Retinal pigment epithelial cell (primary cell): ENCODE measurements at regions not wholly inside any gene's neighbourhood (a gene's known extent, or its start where the extent isn't known, plus 50 kb on each side); places are given as distances from the start of the nearest gene placed in this dataset.

Experiments used
- DNase-seq: peaks from one replicate; pipeline ENCODE4 v3.0.0-alpha.2; 2010; ENCODE audit warnings: low read depth
- H3K4me3 ChIP-seq: 2 replicates; pipeline ENCODE4 v1.5.1; 2011; ENCODE audit warnings: mild to moderate bottlenecking, low read length, control low read depth, moderate library complexity
- TF ChIP-seq, protein P1 (sequence below): conservative IDR thresholded peaks from 2 replicates; pipeline ENCODE4 v1.5.1; 2011; ENCODE audit warnings: low read depth, low read length, control low read depth, inconsistent platforms

DNA sequence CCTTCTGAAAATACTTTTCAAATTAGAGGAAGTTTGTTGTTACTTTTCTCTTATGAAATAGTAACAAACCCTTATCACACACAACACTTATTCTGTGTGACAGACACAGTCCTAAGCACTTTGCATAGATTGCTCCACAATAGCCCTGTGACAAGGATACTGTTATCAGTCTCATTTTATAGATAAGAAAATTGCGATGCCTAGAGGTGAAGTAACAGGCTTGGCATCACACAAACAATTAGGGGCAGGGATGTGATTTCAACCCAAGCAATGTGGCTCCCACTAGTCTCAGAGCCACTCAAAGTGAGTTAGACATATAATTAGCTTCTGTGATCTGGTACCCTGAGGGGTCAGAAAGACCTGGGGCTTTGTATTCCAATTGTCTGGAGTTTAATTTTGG is 339.9 kb downstream of the FBXO8 start:
- H3K4me3 ChIP-seq: no peak overlapping the region
- DNase-seq: no peak
- TF ChIP-seq, protein P1, sequence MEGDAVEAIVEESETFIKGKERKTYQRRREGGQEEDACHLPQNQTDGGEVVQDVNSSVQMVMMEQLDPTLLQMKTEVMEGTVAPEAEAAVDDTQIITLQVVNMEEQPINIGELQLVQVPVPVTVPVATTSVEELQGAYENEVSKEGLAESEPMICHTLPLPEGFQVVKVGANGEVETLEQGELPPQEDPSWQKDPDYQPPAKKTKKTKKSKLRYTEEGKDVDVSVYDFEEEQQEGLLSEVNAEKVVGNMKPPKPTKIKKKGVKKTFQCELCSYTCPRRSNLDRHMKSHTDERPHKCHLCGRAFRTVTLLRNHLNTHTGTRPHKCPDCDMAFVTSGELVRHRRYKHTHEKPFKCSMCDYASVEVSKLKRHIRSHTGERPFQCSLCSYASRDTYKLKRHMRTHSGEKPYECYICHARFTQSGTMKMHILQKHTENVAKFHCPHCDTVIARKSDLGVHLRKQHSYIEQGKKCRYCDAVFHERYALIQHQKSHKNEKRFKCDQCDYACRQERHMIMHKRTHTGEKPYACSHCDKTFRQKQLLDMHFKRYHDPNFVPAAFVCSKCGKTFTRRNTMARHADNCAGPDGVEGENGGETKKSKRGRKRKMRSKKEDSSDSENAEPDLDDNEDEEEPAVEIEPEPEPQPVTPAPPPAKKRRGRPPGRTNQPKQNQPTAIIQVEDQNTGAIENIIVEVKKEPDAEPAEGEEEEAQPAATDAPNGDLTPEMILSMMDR: no peak

DNA sequence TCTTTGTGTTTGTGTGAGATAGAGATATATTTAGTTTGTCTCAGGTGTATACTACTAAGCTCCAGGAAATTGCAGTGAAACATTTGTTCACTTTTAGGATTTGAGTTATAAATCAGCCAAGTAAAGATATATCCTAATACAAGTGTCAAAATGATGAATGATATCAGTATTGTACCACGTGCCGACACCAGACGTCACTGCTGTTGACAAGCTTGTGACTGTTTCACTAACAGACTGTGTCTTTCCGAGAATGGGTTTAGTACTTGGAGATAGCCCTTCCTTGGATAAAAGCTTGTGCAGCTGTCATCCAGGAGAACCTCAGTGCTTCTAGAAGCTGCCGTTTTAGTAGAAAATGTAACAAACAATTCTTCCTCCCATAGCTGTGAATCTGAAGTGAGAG is 343.3 kb downstream of the FBXO8 start:
- DNase-seq: no peak
- H3K4me3 ChIP-seq: no peak overlapping the region
- TF ChIP-seq, protein P1: no peak

DNA sequence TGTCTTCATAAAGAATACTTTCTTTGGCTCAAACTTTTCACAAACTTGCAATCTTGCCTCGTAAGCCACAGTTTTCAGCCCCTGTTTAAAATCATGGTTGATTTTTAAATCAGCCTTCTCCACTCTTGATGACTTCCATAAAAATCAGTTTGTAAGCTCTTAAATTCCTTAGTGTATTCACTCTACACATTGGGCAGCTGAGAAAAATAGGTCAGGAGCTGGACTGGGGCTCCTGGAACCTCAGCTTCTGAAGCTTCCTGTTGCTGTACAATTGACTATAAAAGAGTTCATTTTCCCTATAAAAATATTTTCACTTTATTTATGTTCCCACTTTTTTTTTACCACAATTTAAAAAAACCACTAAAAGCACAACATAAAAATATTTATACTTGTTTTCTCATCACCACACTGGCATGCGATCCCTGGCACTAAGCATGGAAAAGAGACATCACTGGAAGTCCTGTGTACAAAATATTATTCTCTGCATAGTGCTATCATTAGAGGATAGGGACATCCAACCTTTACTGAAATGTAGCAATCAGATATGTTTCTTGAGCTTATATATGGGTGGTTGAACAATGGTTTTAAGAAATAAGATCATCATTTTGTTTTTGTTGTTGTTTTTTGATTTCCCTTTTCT is 345.7 kb downstream of the FBXO8 start:
- no peak overlapping the region for H3K4me3 ChIP-seq
- no peak for DNase-seq
- TF ChIP-seq, protein P1: no peak

DNA sequence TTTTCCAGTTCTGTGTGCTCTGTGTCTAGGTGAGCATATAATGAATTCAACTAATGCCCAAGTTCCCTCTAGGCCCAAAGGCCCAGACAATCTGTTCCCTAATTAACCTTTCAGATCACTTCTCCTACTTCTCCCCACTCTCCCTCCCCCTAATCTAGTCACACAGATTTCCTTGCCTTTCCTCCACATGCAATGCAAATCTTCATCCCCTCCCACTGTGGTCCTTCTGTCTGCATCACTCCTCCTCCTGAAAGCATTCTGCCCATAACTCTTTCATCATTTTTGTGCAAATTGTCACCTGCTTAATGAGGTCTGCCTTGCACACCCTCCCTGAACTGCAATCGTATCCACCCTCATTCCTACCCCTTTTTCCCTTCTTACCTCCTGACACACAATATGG is 346.6 kb downstream of the FBXO8 start:
- TF ChIP-seq, protein P1: no peak
- no peak for DNase-seq

DNA sequence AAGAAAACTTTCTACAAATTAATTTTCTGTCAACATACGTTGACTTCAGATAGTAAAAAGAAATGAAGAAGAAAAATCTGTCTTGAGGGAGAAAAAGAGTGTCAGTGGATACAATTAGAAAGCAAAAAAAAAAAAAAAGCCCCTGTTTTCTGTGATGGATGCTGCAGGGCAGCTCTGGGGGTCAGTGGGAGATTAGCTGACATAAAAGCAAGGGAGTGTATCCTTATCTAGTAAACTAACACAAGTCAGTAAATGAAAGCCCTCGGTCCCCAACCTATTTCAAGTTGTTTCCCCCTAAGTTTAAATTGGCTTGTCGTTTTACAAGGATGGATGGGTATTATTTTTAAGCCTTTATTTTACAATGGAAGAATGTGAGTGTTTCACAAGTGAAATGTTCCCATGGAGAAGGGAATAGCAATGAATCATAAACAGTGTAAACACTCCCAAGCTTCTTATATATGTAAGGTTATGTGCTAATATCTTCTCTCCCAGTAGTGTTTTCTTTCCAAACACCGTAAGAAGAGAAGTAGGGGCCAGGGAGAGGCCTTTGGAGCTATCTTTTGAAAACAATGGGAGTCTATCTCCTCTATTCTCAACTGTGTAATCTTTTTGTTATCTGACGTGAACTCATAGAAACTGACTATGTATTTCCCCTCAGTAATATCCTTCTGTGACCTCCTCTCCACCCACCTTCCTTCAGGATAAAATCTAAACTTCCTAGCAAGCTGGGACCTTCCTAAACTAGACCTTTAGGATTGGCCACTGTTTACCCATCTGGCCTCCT is 347.7 kb downstream of the FBXO8 start:
- TF ChIP-seq, protein P1: no peak
- peak; percentile 38 for DNase-seq
- no peak overlapping the region for H3K4me3 ChIP-seq

More for the DNA sequence above, 346.6 kb downstream of the FBXO8 start:
- no peak overlapping the region for H3K4me3 ChIP-seq

DNA sequence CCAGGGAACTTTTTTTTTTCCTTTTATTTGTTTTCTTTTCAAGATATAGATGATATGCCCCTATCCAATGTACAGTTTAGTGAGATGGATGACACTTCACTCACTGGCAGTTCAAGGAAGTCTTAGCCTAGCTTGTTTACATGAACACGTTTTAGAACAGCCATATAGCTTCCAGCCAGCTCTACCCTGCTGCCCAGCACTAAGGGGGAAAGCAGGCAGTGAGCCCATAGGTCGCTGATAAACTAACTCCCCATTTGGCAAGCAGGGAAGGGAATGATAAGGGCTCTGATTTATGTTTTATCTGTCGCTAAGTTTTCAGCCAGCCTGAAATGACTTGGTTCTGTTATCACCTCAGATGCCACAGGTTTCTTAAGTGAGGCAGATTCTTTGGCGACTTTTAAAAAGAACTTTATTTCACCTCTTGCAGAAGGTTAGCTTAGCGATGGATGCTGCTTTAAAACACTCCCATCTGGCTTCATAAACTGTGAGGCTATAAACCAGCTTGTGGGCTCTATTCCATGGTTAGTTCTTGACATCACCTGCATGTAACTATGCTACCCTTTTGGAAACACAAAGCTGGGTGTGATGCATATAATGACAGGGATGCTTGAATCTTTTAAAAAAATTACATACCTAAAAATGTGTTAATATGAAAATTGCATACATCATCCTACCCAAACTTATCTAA is 348.4 kb downstream of the FBXO8 start:
- H3K4me3 ChIP-seq: no peak overlapping the region
- TF ChIP-seq, protein P1: no peak
- no peak for DNase-seq
